GM23338 (cell line): ENCODE measurements at regions not wholly inside any gene's neighbourhood (a gene's known extent, or its start where the extent isn't known, plus 50 kb on each side); places are given as distances from the start of the nearest gene placed in this dataset.

Source experiments
- ATAC-seq: fragments of 200-7000 bp; cut with Tn5 transposase; 3 replicates; pipeline ENCODE4 v1.9.1; 2020
- DNase-seq: peaks from one replicate; pipeline ENCODE4 v3.0.0-alpha.2; 2015; ENCODE audit warnings: low spot score
- H2AFZ ChIP-seq: fragments of 200-600 bp; sonication (generic); 2 replicates; pipeline ENCODE4 v1.8.0; 2016; ENCODE audit warnings: antibody characterized with exemption, mild to moderate bottlenecking, moderate library complexity
- H3F3A ChIP-seq: fragments of 200-600 bp; sonication (generic); replicated peaks from 2 replicates; pipeline ENCODE4 v1.8.0; 2017; ENCODE audit warnings: antibody characterized with exemption, mixed run types, low read depth
- H3K27ac ChIP-seq: fragments of 200-600 bp; sonication (generic); 2 replicates; pipeline ENCODE4 v1.6.1; 2016; ENCODE audit warnings: low read depth
- H3K27me3 ChIP-seq: fragments of 200-600 bp; sonication (generic); 2 replicates; pipeline ENCODE4 v1.8.0; 2016; ENCODE audit warnings: mild to moderate bottlenecking, mixed run types, moderate library complexity; ENCODE audit not compliant: insufficient read depth
- H3K36me3 ChIP-seq: fragments of 200-600 bp; sonication (generic); 2 replicates; pipeline ENCODE4 v1.8.0; 2016; ENCODE audit warnings: mild to moderate bottlenecking; ENCODE audit not compliant: insufficient read depth
- H3K4me1 ChIP-seq: fragments of 200-600 bp; sonication (generic); 2 replicates; pipeline ENCODE4 v1.8.0; 2016; ENCODE audit warnings: mild to moderate bottlenecking, moderate library complexity; ENCODE audit not compliant: insufficient read depth
- H3K4me2 ChIP-seq: fragments of 200-600 bp; sonication (generic); 2 replicates; pipeline ENCODE4 v1.7.1; 2017; ENCODE audit warnings: mixed run types
- H3K4me3 ChIP-seq: fragments of 200-600 bp; sonication (generic); 2 replicates; pipeline ENCODE4 v1.6.1; 2016; ENCODE audit warnings: mixed run types
- H3K79me2 ChIP-seq: fragments of 200-600 bp; sonication (generic); replicated peaks from 2 replicates; pipeline ENCODE4 v1.8.0; 2017; ENCODE audit warnings: mild to moderate bottlenecking; ENCODE audit not compliant: insufficient read depth
- H3K9me2 ChIP-seq: fragments of 200-600 bp; sonication (generic); 2 replicates; pipeline ENCODE4 v1.8.0; 2017; ENCODE audit not compliant: insufficient read depth
- H4K20me1 ChIP-seq: fragments of 200-600 bp; sonication (generic); replicated peaks from 2 replicates; pipeline ENCODE4 v1.8.0; 2017; ENCODE audit warnings: mild to moderate bottlenecking; ENCODE audit not compliant: insufficient read depth
- H3K27ac Mint-ChIP-seq: 2 replicates; pipeline ENCODE4 v1.8.0; 2020; ENCODE audit warnings: inconsistent platforms, mild to moderate bottlenecking, moderate library complexity, mixed read lengths
- H3K27me3 Mint-ChIP-seq: 3 replicates; pipeline ENCODE4 v1.8.0; 2022; ENCODE audit warnings: low read depth, mild to moderate bottlenecking, moderate library complexity, mixed read lengths, inconsistent platforms; ENCODE audit not compliant: insufficient read depth, poor library complexity
- H3K36me3 Mint-ChIP-seq: 3 replicates; pipeline ENCODE4 v1.8.0; 2021; ENCODE audit warnings: low read depth, mild to moderate bottlenecking, inconsistent platforms, moderate library complexity, mixed read lengths
- H3K4me1 Mint-ChIP-seq: 3 replicates; pipeline ENCODE4 v1.8.0; 2020; ENCODE audit warnings: mild to moderate bottlenecking, inconsistent platforms, mixed read lengths
- H3K4me3 Mint-ChIP-seq: 3 replicates; pipeline ENCODE4 v1.8.0; 2021; ENCODE audit warnings: moderate library complexity, mild to moderate bottlenecking, inconsistent platforms, mixed read lengths
- H3K9me3 Mint-ChIP-seq: 3 replicates; pipeline ENCODE4 v1.8.0; 2020; ENCODE audit warnings: moderate library complexity, mild to moderate bottlenecking, inconsistent platforms, mixed read lengths
- CREB1 ChIP-seq: fragments of 250-450 bp; sonication (Bioruptor Pico); IDR thresholded peaks from 2 replicates; pipeline ENCODE4 v1.5.0; 2020; ENCODE audit warnings: low read depth, mild to moderate bottlenecking, moderate library complexity
- CTCF ChIP-seq, 2 experiments: fragments of 200-600 bp in 1 of 2; sonication (generic) in 1 of 2; conservative IDR thresholded peaks; 2 replicates each; pipeline versions ENCODE4 v1.5.1 to v1.6.1; 2016 to 2017; ENCODE audit warnings: antibody characterized with exemption in 2 of 2, low read depth in 2 of 2, mild to moderate bottlenecking in 2 of 2, moderate library complexity in 1 of 2
- EZH2 ChIP-seq: fragments of 200-600 bp; sonication (generic); IDR thresholded peaks from one replicate; pipeline ENCODE4 v1.8.0; 2017; ENCODE audit warnings: antibody characterized with exemption, mild to moderate bottlenecking, low read depth; ENCODE audit not compliant: unreplicated experiment
- EZH2phosphoT487 ChIP-seq: fragments of 200-600 bp; sonication (generic); IDR thresholded peaks from one replicate; pipeline ENCODE4 v1.8.1; 2018; ENCODE audit warnings: antibody characterized with exemption; ENCODE audit not compliant: unreplicated experiment
- JUNB ChIP-seq: IDR thresholded peaks from one replicate; pipeline ENCODE4 v1.6.1; 2016; ENCODE audit warnings: antibody characterized with exemption; ENCODE audit not compliant: unreplicated experiment
- NANOG ChIP-seq: IDR thresholded peaks from 2 replicates; pipeline ENCODE4 v1.6.1; 2016; ENCODE audit warnings: antibody characterized with exemption, borderline replicate concordance
- POLR2AphosphoS5 ChIP-seq: IDR thresholded peaks from 2 replicates; pipeline ENCODE4 v1.6.1; 2016; ENCODE audit warnings: antibody characterized with exemption, low read depth
- STAT1 ChIP-seq: IDR thresholded peaks from one replicate; pipeline ENCODE4 v1.6.1; 2016; ENCODE audit warnings: antibody characterized with exemption; ENCODE audit not compliant: unreplicated experiment
- ZNF114 ChIP-seq: fragments of 250-450 bp; sonication (Bioruptor Pico); IDR thresholded peaks from 2 replicates; pipeline ENCODE4 v1.5.0; 2020; ENCODE audit warnings: mild to moderate bottlenecking, moderate library complexity
- ZNF331 ChIP-seq: fragments of 250-450 bp; sonication (Bioruptor Pico); IDR thresholded peaks from 2 replicates; pipeline ENCODE4 v1.5.0; 2020; ENCODE audit warnings: low read depth, mild to moderate bottlenecking, moderate library complexity
- TF ChIP-seq, protein P1 (sequence below): fragments of 250-450 bp; sonication (Bioruptor Pico); IDR thresholded peaks from 2 replicates; pipeline ENCODE4 v1.5.0; 2020; ENCODE audit warnings: mild to moderate bottlenecking, moderate library complexity

DNA sequence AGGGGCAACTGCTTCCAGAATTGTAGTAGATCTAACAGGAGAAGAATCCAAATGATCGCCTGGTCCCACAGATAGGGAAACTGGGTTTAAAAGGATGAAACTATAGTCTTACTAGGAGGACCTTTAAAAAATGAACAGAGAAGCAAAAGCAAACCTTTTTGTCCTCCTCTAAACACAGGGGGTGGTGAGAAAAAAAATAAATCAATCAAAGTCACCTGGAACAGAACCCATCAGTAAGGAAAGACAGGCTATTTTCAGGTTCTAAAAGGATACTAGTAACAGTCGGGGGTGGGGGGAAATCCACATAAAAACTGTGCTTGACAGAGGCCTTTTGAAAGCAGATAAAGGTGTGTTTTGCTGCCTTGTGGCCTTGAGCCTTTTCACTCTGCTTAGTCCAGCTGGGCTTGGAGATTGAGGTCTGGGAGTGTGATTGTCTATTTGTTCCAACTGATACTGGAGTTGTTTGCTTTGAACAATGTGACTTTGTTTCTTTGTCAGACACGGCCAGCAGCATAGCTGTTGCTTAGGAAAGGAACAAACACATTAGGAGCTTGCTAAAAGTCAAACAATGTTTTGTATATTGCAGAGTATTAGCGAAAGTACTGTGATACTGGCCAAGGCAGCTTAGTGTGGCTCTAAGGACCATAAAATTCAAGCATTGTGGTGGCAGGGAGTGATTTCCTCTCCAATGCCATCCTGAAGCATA is 141.1 kb upstream of the IRF2BP2 start:
- Histone ChIP-seq H3K9me2 (0 out of 2 replicates have a peak, but pooled peaks cover 3% of the 10 kb centered on the region), H3K4me1 (no peaks in the 10 kb centered on the region), H3K79me2 (no peaks in the 10 kb centered on the region), H3F3A (no peaks in the 10 kb centered on the region), H3K4me2 (no peak overlapping the region), H2AFZ (no peak overlapping the region), H3K27ac (no peak overlapping the region), H3K36me3 (no peaks in the 10 kb centered on the region), H4K20me1 (no peaks in the 10 kb centered on the region), H3K27me3 (no peaks in the 10 kb centered on the region), H3K4me3 (no peak overlapping the region)
- no peak for DNase-seq
- no peak overlapping the region for H3K4me3 Mint-ChIP-seq
- H3K36me3 Mint-ChIP-seq: no peaks in the 10 kb centered on the region
- H3K27ac Mint-ChIP-seq: no peak overlapping the region
- TF ChIP-seq CREB1 (no peak), CTCF (conservative IDR thresholded peaks at IDR 0.05; ENCODE audit: low read depth in 2 of 2) (no peak), ZNF114 (no peak), POLR2AphosphoS5 (no peak), ZNF331 (CRISPR knock-in tag) (no peak), EZH2 (no peak), EZH2phosphoT487 (no peak), NANOG (no peak), STAT1 (no peak), JUNB (no peak)
- TF ChIP-seq, protein P1, sequence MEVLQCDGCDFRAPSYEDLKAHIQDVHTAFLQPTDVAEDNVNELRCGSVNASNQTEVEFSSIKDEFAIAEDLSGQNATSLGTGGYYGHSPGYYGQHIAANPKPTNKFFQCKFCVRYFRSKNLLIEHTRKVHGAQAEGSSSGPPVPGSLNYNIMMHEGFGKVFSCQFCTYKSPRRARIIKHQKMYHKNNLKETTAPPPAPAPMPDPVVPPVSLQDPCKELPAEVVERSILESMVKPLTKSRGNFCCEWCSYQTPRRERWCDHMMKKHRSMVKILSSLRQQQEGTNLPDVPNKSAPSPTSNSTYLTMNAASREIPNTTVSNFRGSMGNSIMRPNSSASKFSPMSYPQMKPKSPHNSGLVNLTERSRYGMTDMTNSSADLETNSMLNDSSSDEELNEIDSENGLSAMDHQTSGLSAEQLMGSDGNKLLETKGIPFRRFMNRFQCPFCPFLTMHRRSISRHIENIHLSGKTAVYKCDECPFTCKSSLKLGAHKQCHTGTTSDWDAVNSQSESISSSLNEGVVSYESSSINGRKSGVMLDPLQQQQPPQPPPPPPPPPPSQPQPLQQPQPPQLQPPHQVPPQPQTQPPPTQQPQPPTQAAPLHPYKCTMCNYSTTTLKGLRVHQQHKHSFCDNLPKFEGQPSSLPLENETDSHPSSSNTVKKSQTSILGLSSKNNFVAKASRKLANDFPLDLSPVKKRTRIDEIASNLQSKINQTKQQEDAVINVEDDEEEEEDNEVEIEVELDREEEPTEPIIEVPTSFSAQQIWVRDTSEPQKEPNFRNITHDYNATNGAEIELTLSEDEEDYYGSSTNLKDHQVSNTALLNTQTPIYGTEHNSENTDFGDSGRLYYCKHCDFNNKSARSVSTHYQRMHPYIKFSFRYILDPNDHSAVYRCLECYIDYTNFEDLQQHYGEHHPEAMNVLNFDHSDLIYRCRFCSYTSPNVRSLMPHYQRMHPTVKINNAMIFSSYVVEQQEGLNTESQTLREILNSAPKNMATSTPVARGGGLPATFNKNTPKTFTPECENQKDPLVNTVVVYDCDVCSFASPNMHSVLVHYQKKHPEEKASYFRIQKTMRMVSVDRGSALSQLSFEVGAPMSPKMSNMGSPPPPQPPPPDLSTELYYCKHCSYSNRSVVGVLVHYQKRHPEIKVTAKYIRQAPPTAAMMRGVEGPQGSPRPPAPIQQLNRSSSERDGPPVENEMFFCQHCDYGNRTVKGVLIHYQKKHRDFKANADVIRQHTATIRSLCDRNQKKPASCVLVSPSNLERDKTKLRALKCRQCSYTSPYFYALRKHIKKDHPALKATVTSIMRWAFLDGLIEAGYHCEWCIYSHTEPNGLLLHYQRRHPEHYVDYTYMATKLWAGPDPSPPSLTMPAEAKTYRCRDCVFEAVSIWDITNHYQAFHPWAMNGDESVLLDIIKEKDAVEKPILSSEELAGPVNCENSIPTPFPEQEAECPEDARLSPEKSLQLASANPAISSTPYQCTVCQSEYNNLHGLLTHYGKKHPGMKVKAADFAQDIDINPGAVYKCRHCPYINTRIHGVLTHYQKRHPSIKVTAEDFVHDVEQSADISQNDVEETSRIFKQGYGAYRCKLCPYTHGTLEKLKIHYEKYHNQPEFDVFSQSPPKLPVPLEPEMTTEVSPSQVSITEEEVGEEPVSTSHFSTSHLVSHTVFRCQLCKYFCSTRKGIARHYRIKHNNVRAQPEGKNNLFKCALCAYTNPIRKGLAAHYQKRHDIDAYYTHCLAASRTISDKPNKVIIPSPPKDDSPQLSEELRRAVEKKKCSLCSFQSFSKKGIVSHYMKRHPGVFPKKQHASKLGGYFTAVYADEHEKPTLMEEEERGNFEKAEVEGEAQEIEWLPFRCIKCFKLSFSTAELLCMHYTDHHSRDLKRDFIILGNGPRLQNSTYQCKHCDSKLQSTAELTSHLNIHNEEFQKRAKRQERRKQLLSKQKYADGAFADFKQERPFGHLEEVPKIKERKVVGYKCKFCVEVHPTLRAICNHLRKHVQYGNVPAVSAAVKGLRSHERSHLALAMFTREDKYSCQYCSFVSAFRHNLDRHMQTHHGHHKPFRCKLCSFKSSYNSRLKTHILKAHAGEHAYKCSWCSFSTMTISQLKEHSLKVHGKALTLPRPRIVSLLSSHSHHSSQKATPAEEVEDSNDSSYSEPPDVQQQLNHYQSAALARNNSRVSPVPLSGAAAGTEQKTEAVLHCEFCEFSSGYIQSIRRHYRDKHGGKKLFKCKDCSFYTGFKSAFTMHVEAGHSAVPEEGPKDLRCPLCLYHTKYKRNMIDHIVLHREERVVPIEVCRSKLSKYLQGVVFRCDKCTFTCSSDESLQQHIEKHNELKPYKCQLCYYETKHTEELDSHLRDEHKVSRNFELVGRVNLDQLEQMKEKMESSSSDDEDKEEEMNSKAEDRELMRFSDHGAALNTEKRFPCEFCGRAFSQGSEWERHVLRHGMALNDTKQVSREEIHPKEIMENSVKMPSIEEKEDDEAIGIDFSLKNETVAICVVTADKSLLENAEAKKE: no peak
- no peaks in the 10 kb centered on the region for H3K9me3 Mint-ChIP-seq
- H3K27me3 Mint-ChIP-seq: peaks cover 5% of the 10 kb centered on the region
- H3K4me1 Mint-ChIP-seq: peaks cover 4% of the 10 kb centered on the region; the same call in 2 of the 3 replicates
- no peak for ATAC-seq
